ENCODE measurements at regions not wholly inside any gene's neighbourhood (a gene's known extent, or its start where the extent isn't known, plus 50 kb on each side); places are given as distances from the start of the nearest gene placed in this dataset.

DNA sequence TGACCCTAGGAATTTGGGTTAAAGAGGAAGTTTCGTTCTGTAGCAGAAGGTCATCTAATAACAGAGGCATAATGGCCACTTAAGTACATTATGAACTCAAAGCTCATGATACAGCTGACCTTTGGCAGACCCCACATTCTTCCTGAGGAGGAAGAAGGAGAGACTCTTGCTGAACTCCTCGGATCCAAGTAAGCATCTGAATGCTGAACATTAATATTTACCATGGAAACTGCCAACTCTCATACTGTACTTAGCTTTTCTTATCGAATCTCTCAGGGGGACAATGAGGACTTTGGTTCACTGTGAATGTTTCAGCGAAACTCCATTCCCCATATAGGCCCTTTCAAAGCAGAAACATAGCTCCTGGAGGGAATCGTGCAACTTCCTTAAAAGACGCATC, 781.4 kb upstream of the GYPC start:
- H3K27ac ChIP-seq (ENCODE audit: low read depth, low read length), result no peak overlapping the region
- H3K9me3 ChIP-seq (ENCODE audit: control insufficient read depth in 1 of 2, low read length in 2 of 2), result no peaks in the 10 kb centered on the region
- no peaks in the 10 kb centered on the region for H3K27me3 ChIP-seq (ENCODE audit: control insufficient read depth in 1 of 2, insufficient read depth in 2 of 2, low read length in 2 of 2)

DNA sequence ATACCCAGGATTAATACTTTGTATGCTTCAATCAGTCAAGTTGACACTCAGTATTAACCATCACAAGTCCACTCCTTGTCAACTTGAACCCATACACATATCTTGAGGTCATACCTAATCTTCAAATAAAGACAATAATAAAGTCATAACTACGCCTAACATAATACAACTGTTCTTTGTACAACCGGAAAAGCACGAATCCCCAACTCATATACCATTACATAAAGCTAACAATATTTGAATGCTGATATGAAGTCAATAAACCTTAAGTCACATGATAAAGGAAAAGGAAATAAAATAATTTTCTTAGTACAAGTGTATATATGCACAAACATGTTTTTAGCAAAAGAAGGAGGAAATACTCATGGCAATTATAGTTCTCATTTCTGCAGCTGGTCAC, 770.6 kb upstream of the GYPC start:
- peaks cover 5 to 13% of the 10 kb centered on the region in 2 donors for H3K9me3 ChIP-seq (ENCODE audit: control insufficient read depth in 1 of 2, low read length in 2 of 2)
- no peak overlapping the region for H3K4me3 ChIP-seq (ENCODE audit: low read depth in 1 of 2, low read length in 2 of 2)
- no peaks in the 10 kb centered on the region for H3K27me3 ChIP-seq (ENCODE audit: control insufficient read depth in 1 of 2, insufficient read depth in 2 of 2, low read length in 2 of 2)
- H3K27ac ChIP-seq (ENCODE audit: low read depth, low read length), result no peak overlapping the region
- H3K4me1 ChIP-seq (ENCODE audit: control insufficient read depth in 1 of 2, insufficient read depth in 2 of 2, low read length in 2 of 2), result no peaks in the 10 kb centered on the region
- H3K36me3 ChIP-seq (ENCODE audit: control insufficient read depth in 1 of 2, insufficient read depth in 2 of 2, low read length in 2 of 2), result no peaks in the 10 kb centered on the region
- no peak overlapping the region for H3K9ac ChIP-seq (ENCODE audit: low read depth in 1 of 2, low read length in 2 of 2)

More for the DNA sequence above, 781.4 kb upstream of the GYPC start:
- Histone ChIP-seq H3K36me3 (ENCODE audit: control insufficient read depth in 1 of 2, insufficient read depth in 2 of 2, low read length in 2 of 2) (no peaks in the 10 kb centered on the region), H3K4me1 (ENCODE audit: control insufficient read depth in 1 of 2, insufficient read depth in 2 of 2, low read length in 2 of 2) (no peaks in the 10 kb centered on the region), H3K4me3 (ENCODE audit: low read depth in 1 of 2, low read length in 2 of 2) (no peak overlapping the region), H3K9ac (ENCODE audit: low read depth in 1 of 2, low read length in 2 of 2) (no peak overlapping the region)

DNA sequence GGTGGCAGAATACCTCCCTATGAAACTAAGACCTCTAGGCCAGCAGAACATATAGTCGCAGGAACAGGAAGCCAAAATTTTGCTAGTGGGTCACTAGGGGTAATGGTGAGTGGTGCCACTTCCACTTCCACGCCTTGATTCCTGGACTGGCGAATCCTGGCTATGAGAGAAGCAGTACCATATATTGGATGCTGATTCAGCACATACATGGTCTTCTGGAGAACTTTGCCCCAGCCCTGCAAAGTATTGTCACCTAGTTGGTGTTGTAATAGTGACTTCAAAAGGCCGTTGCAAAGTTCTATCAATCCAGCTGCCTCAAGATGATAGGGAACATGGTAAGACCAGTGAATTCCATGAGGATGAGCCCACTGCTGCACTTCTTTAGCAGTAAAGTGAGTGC, 769.8 kb upstream of the GYPC start:
- no peaks in the 10 kb centered on the region for H3K4me1 ChIP-seq (ENCODE audit: control insufficient read depth in 1 of 2, insufficient read depth in 2 of 2, low read length in 2 of 2)
- H3K9ac ChIP-seq (ENCODE audit: low read depth in 1 of 2, low read length in 2 of 2), result no peak overlapping the region
- no peaks in the 10 kb centered on the region for H3K36me3 ChIP-seq (ENCODE audit: control insufficient read depth in 1 of 2, insufficient read depth in 2 of 2, low read length in 2 of 2)
- no peak overlapping the region for H3K27ac ChIP-seq (ENCODE audit: low read depth, low read length)
- peaks cover 5 to 13% of the 10 kb centered on the region in 2 donors for H3K9me3 ChIP-seq (ENCODE audit: control insufficient read depth in 1 of 2, low read length in 2 of 2)
- no peak overlapping the region for H3K4me3 ChIP-seq (ENCODE audit: low read depth in 1 of 2, low read length in 2 of 2)
- no peaks in the 10 kb centered on the region for H3K27me3 ChIP-seq (ENCODE audit: control insufficient read depth in 1 of 2, insufficient read depth in 2 of 2, low read length in 2 of 2)

DNA sequence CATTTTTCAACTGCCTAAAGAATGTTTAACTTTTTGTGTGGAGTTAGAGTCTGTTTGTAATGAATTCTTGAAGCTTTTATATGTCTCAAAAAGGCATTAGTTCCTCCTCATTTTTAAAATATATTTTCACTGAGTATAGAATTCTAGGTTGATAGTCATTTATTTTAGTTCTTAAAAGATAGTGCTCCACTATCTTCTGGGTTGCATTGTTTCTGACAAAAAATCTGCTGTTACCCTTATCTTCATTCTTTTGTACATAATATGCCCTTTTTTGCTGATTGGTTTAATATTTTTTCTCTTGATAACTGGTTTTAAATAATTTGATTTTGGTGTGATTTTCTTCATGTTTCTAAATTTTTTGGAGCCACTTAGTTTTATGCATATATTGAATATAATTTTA, 754.7 kb upstream of the GYPC start:
- Histone ChIP-seq H3K4me3 (ENCODE audit: low read depth in 1 of 2, low read length in 2 of 2) (no peak overlapping the region), H3K9me3 (ENCODE audit: control insufficient read depth in 1 of 2, low read length in 2 of 2) (peaks cover 0 to 7% of the 10 kb centered on the region in 2 donors), H3K27ac (ENCODE audit: low read depth, low read length) (no peak overlapping the region), H3K9ac (ENCODE audit: low read depth in 1 of 2, low read length in 2 of 2) (no peak overlapping the region), H3K27me3 (ENCODE audit: control insufficient read depth in 1 of 2, insufficient read depth in 2 of 2, low read length in 2 of 2) (no peaks in the 10 kb centered on the region), H3K36me3 (ENCODE audit: control insufficient read depth in 1 of 2, insufficient read depth in 2 of 2, low read length in 2 of 2) (no peaks in the 10 kb centered on the region), H3K4me1 (ENCODE audit: control insufficient read depth in 1 of 2, insufficient read depth in 2 of 2, low read length in 2 of 2) (no peaks in the 10 kb centered on the region)

DNA sequence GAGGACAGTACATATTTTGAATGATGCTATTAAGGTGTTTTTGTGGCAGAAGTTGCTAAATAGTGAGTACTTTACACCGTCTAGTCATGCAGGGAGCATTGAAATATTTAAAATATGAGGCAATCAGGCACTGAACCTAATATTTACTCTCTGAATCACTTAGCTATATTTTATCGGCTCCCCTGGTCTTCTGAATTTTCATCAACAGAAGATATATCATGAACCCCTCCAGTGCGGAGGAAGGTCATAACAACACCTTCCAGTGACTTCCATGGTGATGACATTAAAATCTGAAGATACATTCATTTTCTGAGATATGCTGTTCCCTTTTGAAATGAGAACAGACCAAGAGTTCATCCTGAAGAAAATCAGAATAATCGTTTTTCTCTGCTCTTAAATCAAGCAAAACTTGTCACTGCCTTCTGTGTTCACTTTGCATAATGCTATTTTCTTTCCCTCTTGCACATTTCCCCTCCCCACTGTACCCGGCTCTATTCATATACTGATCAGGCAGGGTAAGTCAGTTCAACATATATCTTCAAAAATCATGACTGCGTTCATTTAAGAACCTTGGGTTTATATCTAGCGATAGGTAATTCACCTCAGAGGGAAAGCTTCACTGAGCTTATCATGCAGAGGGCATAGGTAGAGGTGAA, 729.9 kb upstream of the GYPC start:
- H3K9me3 ChIP-seq (ENCODE audit: control insufficient read depth in 1 of 2, low read length in 2 of 2), result no peaks in the 10 kb centered on the region
- H3K9ac ChIP-seq (ENCODE audit: low read depth in 1 of 2, low read length in 2 of 2), result no peak overlapping the region
- H3K36me3 ChIP-seq (ENCODE audit: control insufficient read depth in 1 of 2, insufficient read depth in 2 of 2, low read length in 2 of 2), result no peaks in the 10 kb centered on the region
- H3K27me3 ChIP-seq (ENCODE audit: control insufficient read depth in 1 of 2, insufficient read depth in 2 of 2, low read length in 2 of 2), result no peaks in the 10 kb centered on the region
- no peak overlapping the region for H3K4me3 ChIP-seq (ENCODE audit: low read depth in 1 of 2, low read length in 2 of 2)
- no peak overlapping the region for H3K27ac ChIP-seq (ENCODE audit: low read depth, low read length)
- H3K4me1 ChIP-seq (ENCODE audit: control insufficient read depth in 1 of 2, insufficient read depth in 2 of 2, low read length in 2 of 2), result no peaks in the 10 kb centered on the region

DNA sequence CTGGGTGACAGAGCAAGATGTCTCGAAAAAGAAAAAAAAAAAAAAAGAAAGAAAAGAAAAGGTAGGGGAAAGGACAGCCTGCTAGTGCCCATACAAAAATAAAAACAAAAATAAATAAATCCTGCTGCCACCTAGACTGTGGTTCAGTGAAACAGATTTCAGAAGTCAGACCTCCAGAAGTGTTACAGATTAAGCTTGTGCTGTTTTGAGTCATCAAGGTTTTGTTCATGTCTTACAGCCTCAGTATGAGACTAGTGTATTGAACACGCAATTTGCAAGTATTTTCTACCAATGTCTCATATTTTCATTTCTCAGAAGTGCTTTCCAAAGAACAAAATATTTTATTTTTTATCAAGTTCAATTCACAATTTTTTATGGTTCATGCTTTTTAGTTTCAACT, 720.4 kb upstream of the GYPC start:
- H3K4me3 ChIP-seq (ENCODE audit: low read depth in 1 of 2, low read length in 2 of 2), result no peak overlapping the region
- H3K9me3 ChIP-seq (ENCODE audit: control insufficient read depth in 1 of 2, low read length in 2 of 2), result no peaks in the 10 kb centered on the region
- H3K27me3 ChIP-seq (ENCODE audit: control insufficient read depth in 1 of 2, insufficient read depth in 2 of 2, low read length in 2 of 2), result no peaks in the 10 kb centered on the region
- no peak overlapping the region for H3K27ac ChIP-seq (ENCODE audit: low read depth, low read length)
- no peak overlapping the region for H3K9ac ChIP-seq (ENCODE audit: low read depth in 1 of 2, low read length in 2 of 2)
- no peaks in the 10 kb centered on the region for H3K4me1 ChIP-seq (ENCODE audit: control insufficient read depth in 1 of 2, insufficient read depth in 2 of 2, low read length in 2 of 2)
- H3K36me3 ChIP-seq (ENCODE audit: control insufficient read depth in 1 of 2, insufficient read depth in 2 of 2, low read length in 2 of 2), result no peaks in the 10 kb centered on the region

DNA sequence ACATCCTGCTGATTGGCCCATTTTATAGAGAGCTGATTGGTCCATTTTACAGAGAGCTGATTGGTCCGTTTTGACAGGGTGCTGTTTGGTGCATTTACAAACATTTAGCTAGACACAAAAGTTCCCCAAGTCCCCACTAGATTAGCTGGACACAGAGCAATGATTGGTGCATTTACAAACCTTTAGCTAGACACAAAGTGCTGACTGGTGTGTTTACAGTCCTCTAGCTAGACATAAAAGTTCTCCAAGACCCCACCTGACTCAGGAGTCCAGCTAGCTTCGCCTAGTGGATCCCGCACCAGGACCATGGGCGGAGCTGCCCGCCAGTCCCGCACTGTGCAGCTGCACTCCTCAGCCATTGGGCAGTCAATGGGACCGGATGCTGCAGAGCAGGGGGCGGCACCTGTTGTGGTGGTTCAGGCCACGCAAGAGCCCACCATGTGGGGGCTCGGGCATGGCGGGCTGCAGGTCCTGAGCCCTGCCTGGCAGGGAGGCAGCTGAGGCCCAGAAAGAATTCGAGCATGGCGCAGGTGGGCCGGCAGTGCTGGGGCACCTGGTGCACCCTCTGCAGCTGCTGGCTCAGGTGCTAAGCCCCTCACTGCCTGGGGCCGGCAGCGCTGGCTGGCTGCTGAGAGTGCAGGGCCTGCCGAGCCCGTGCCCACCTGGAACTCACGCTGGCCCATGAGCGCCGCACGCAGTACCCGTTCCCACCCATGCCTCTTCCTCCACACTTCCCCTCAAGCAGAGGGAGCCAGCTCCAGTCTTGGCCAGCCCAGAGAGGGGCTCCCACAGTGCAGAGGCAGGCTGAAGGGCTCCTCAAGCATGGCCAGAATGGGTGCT, 713.2 kb upstream of the GYPC start:
- Histone ChIP-seq H3K9ac (ENCODE audit: low read depth in 1 of 2, low read length in 2 of 2) (no peak overlapping the region), H3K4me3 (ENCODE audit: low read depth in 1 of 2, low read length in 2 of 2) (no peak overlapping the region), H3K36me3 (ENCODE audit: control insufficient read depth in 1 of 2, insufficient read depth in 2 of 2, low read length in 2 of 2) (no peaks in the 10 kb centered on the region), H3K9me3 (ENCODE audit: control insufficient read depth in 1 of 2, low read length in 2 of 2) (peaks cover 9 to 12% of the 10 kb centered on the region in 2 donors), H3K27me3 (ENCODE audit: control insufficient read depth in 1 of 2, insufficient read depth in 2 of 2, low read length in 2 of 2) (no peaks in the 10 kb centered on the region), H3K27ac (ENCODE audit: low read depth, low read length) (no peak overlapping the region), H3K4me1 (ENCODE audit: control insufficient read depth in 1 of 2, insufficient read depth in 2 of 2, low read length in 2 of 2) (no peaks in the 10 kb centered on the region)

DNA sequence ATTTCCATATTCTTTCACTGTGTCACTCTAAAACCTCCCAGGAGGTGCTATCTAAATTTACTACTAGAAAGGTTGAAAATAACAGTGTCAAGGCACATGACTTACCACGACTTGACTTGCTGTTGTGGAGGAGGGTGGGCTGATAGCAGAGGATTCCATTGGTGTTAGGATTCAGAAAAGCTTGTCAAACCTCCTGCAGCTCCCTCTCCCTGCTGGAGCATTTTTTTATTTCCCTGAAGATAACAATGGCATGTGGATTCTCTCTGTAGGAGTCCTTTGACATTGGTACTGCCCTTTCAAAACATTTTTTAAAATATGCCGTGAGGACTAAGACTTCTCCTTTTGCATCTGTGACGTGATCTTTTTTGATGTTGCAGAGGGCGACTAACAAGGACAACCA, 696.9 kb upstream of the GYPC start:
- H3K27me3 ChIP-seq (ENCODE audit: control insufficient read depth in 1 of 2, insufficient read depth in 2 of 2, low read length in 2 of 2), result no peaks in the 10 kb centered on the region
- H3K9me3 ChIP-seq (ENCODE audit: control insufficient read depth in 1 of 2, low read length in 2 of 2), result peaks cover 2 to 5% of the 10 kb centered on the region in 2 donors
- H3K4me1 ChIP-seq (ENCODE audit: control insufficient read depth in 1 of 2, insufficient read depth in 2 of 2, low read length in 2 of 2), result no peaks in the 10 kb centered on the region
- no peak overlapping the region for H3K9ac ChIP-seq (ENCODE audit: low read depth in 1 of 2, low read length in 2 of 2)
- no peaks in the 10 kb centered on the region for H3K36me3 ChIP-seq (ENCODE audit: control insufficient read depth in 1 of 2, insufficient read depth in 2 of 2, low read length in 2 of 2)
- H3K27ac ChIP-seq (ENCODE audit: low read depth, low read length), result no peak overlapping the region
- no peak overlapping the region for H3K4me3 ChIP-seq (ENCODE audit: low read depth in 1 of 2, low read length in 2 of 2)

DNA sequence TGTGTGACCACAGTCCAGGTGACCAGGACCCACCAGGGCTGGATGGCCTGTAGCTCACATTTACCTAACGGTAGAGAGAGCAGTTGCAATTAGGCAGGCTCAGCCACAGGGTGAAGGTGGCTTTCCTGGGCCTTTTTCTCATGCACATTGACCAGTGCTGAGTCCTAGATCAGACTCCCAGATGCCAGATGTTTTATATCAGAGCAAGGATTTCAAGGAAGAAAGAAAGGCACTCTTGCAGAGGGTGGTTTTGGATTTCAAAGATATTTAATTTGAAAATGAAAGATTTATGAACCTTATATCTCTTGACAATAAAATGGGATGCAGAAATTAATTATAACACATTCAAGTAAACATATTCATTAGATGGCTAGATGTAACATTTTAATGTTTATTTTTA, 694.2 kb upstream of the GYPC start:
- H3K27ac ChIP-seq (ENCODE audit: low read depth, low read length), result no peak overlapping the region
- H3K4me1 ChIP-seq (ENCODE audit: control insufficient read depth in 1 of 2, insufficient read depth in 2 of 2, low read length in 2 of 2), result no peaks in the 10 kb centered on the region
- H3K9me3 ChIP-seq (ENCODE audit: control insufficient read depth in 1 of 2, low read length in 2 of 2), result no peaks in the 10 kb centered on the region
- H3K4me3 ChIP-seq (ENCODE audit: low read depth in 1 of 2, low read length in 2 of 2), result no peak overlapping the region
- H3K27me3 ChIP-seq (ENCODE audit: control insufficient read depth in 1 of 2, insufficient read depth in 2 of 2, low read length in 2 of 2), result no peaks in the 10 kb centered on the region
- H3K9ac ChIP-seq (ENCODE audit: low read depth in 1 of 2, low read length in 2 of 2), result no peak overlapping the region
- H3K36me3 ChIP-seq (ENCODE audit: control insufficient read depth in 1 of 2, insufficient read depth in 2 of 2, low read length in 2 of 2), result no peaks in the 10 kb centered on the region

DNA sequence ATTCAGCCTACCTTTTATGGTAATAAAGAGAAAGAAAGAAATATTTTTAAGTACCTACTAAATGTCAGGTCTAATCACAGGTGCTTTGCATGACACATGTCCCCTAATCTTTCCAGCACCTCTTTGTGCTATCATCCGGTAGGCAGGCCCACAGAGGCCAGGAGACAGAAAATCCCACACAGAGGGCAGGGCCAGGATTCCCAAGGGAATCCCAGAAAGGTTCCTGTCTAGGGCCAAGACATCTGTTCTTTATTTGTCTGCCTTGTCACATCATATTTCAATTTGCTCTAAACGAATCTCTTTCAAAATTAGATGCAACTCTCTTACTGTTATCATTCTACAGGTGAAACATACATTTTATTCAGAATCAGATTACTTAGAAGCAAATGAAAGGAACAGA, 676.1 kb upstream of the GYPC start:
- Histone ChIP-seq H3K36me3 (ENCODE audit: control insufficient read depth in 1 of 2, insufficient read depth in 2 of 2, low read length in 2 of 2) (no peaks in the 10 kb centered on the region), H3K9ac (ENCODE audit: low read depth in 1 of 2, low read length in 2 of 2) (no peak overlapping the region), H3K27ac (ENCODE audit: low read depth, low read length) (no peak overlapping the region), H3K9me3 (ENCODE audit: control insufficient read depth in 1 of 2, low read length in 2 of 2) (no peaks in the 10 kb centered on the region), H3K4me3 (ENCODE audit: low read depth in 1 of 2, low read length in 2 of 2) (no peak overlapping the region), H3K4me1 (ENCODE audit: control insufficient read depth in 1 of 2, insufficient read depth in 2 of 2, low read length in 2 of 2) (no peaks in the 10 kb centered on the region), H3K27me3 (ENCODE audit: control insufficient read depth in 1 of 2, insufficient read depth in 2 of 2, low read length in 2 of 2) (no peaks in the 10 kb centered on the region)
